MCF 10A (cell line): ENCODE measurements at regions not wholly inside any gene's neighbourhood (a gene's known extent, or its start where the extent isn't known, plus 50 kb on each side); places are given as distances from the start of the nearest gene placed in this dataset.

Source experiments
- BruUV-seq: library from RNA; stranded (reverse); fragments of 400-500 nt; replicated peaks from 2 replicates; lab custom pipeline; 2021; lab: Mats Ljungman, UMichigan
- CTCF ChIA-PET: fragments of 300-600 bp; sonication (Branson Sonifier 250); formaldehyde crosslinking; extraction: SDS; loops from one replicate; lab custom pipeline; 2021; ENCODE audit warnings: antibody characterized with exemption, inconsistent platforms; lab: Yijun Ruan, JAX
- POLR2A ChIA-PET: fragments of 300-600, 350-650 bp; sonication (Branson Sonifier 250); formaldehyde crosslinking; extraction: SDS; loops from one replicate; lab custom pipeline; 2020; ENCODE audit warnings: antibody characterized with exemption, inconsistent platforms; lab: Yijun Ruan, JAX
- DNase-seq: peaks from one replicate; pipeline ENCODE4 v3.0.0-alpha.2; 2018; ENCODE audit not compliant: unreplicated experiment
- H3K27ac Mint-ChIP-seq: one replicate; pipeline ENCODE4 v1.8.0; 2022; ENCODE audit warnings: mild to moderate bottlenecking, low read depth, mixed read lengths; ENCODE audit not compliant: unreplicated experiment
- H3K27me3 Mint-ChIP-seq: one replicate; pipeline ENCODE4 v1.8.0; 2022; ENCODE audit warnings: mixed read lengths; ENCODE audit not compliant: insufficient read depth, unreplicated experiment
- H3K36me3 Mint-ChIP-seq: one replicate; pipeline ENCODE4 v1.8.0; 2022; ENCODE audit warnings: mild to moderate bottlenecking, moderate library complexity, mixed read lengths; ENCODE audit not compliant: insufficient read depth, unreplicated experiment
- H3K4me1 Mint-ChIP-seq: one replicate; pipeline ENCODE4 v1.8.0; 2022; ENCODE audit warnings: mixed read lengths; ENCODE audit not compliant: insufficient read depth, unreplicated experiment
- H3K4me3 Mint-ChIP-seq: one replicate; pipeline ENCODE4 v1.8.0; 2022; ENCODE audit warnings: mild to moderate bottlenecking, moderate library complexity, mixed read lengths; ENCODE audit not compliant: unreplicated experiment
- H3K9me3 Mint-ChIP-seq: one replicate; pipeline ENCODE4 v1.8.0; 2022; ENCODE audit warnings: mixed read lengths; ENCODE audit not compliant: unreplicated experiment
- CTCF ChIP-seq: fragments of 200-600 bp; IDR thresholded peaks from one replicate; pipeline ENCODE4 v1.8.0; 2022; ENCODE audit warnings: antibody characterized with exemption, mild to moderate bottlenecking; ENCODE audit not compliant: unreplicated experiment
- intact Hi-C: fragments of 100-400 bp; cut with micrococcal nuclease; formaldehyde crosslinking; loops from 2 replicates; pipeline ENCODE4 v1.14.1; 2022

GRCh38 chr14:86902176-86902950, 1090.6 kb downstream of the GALC start:
- CTCF ChIA-PET: interaction anchor here (0.6 to 1.8 kb wide), 11 partner anchors 16 to 1337 kb away, joined by 3 to 5 read pairs (median 3); no protein-coding TSS in a partner anchor
- intact Hi-C loops: loop anchor here (2.0 to 5.0 kb wide), 2 partner anchors 845 to 1368 kb away; no protein-coding TSS in a partner anchor
- BruUV-seq: no TSS peak
- no peaks in the 10 kb centered on the region for H3K36me3 Mint-ChIP-seq
- no peaks in the 10 kb centered on the region for H3K9me3 Mint-ChIP-seq
- no peak for TF ChIP-seq CTCF
- DNase-seq: no peak
- no peaks in the 10 kb centered on the region for H3K4me1 Mint-ChIP-seq
- H3K4me3 Mint-ChIP-seq: no peak overlapping the region
- POLR2A ChIA-PET: interaction anchor here (0.8 to 1.1 kb wide), 2 partner anchors 714 to 1373 kb away, joined by 3 read pairs; no protein-coding TSS in a partner anchor
- no peak overlapping the region for H3K27ac Mint-ChIP-seq
- H3K27me3 Mint-ChIP-seq: no peaks in the 10 kb centered on the region

- Mint-ChIP-seq H3K27me3 (no peaks in the 10 kb centered on the region), H3K36me3 (no peaks in the 10 kb centered on the region), H3K9me3 (no peaks in the 10 kb centered on the region), H3K4me3 (no peak overlapping the region), H3K27ac (no peak overlapping the region), H3K4me1 (no peaks in the 10 kb centered on the region)
- POLR2A ChIA-PET: no interaction called here
- TF ChIP-seq CTCF: no peak
- BruUV-seq: no TSS peak
- intact Hi-C loops: no loop called here
- CTCF ChIA-PET: interaction anchor here (0.6 kb wide), 1 partner anchor 152 kb away, joined by 3 read pairs; no protein-coding TSS in a partner anchor
- no peak for DNase-seq
Measured at GRCh38 chr14:86897704-86898513, 1095.1 kb downstream of the GALC start.

GRCh38 chr14:86897224-86897623, 1095.8 kb downstream of the GALC start:
- no peaks in the 10 kb centered on the region for H3K36me3 Mint-ChIP-seq
- BruUV-seq: no TSS peak
- DNase-seq: no peak
- ChIA-PET CTCF (interaction anchor here (0.6 to 0.7 kb wide), 2 partner anchors 14 to 152 kb away, joined by 3 read pairs; no protein-coding TSS in a partner anchor), POLR2A (interaction anchor here (0.7 kb wide), 1 partner anchor 236 kb away, joined by 3 read pairs; no protein-coding TSS in a partner anchor)
- no peaks in the 10 kb centered on the region for H3K4me1 Mint-ChIP-seq
- no peaks in the 10 kb centered on the region for H3K9me3 Mint-ChIP-seq
- no peak overlapping the region for H3K4me3 Mint-ChIP-seq
- H3K27me3 Mint-ChIP-seq: no peaks in the 10 kb centered on the region
- intact Hi-C loops: no loop called here
- no peak for TF ChIP-seq CTCF
- H3K27ac Mint-ChIP-seq: no peak overlapping the region

GRCh38 chr14:86896701-86897100, 1096.3 kb downstream of the GALC start:
- DNase-seq: no peak
- Mint-ChIP-seq H3K36me3 (no peaks in the 10 kb centered on the region), H3K27ac (no peak overlapping the region), H3K9me3 (no peaks in the 10 kb centered on the region), H3K4me3 (no peak overlapping the region), H3K27me3 (no peaks in the 10 kb centered on the region), H3K4me1 (no peaks in the 10 kb centered on the region)
- ChIA-PET POLR2A (interaction anchor here (0.7 kb wide), 1 partner anchor 236 kb away, joined by 3 read pairs; no protein-coding TSS in a partner anchor), CTCF (interaction anchor here (0.6 to 0.7 kb wide), 2 partner anchors 14 to 543 kb away, joined by 3 to 4 read pairs; no protein-coding TSS in a partner anchor)
- TF ChIP-seq CTCF: no peak
- intact Hi-C loops: no loop called here
- BruUV-seq: no TSS peak
